BJ (cell line): ENCODE measurements at regions not wholly inside any gene's neighbourhood (a gene's known extent, or its start where the extent isn't known, plus 50 kb on each side); places are given as distances from the start of the nearest gene placed in this dataset.

Experiments
- CTCF ChIA-PET: fragments of 350-600 bp; formaldehyde crosslinking; extraction: SDS; loops from one replicate; lab custom pipeline; 2021; ENCODE audit warnings: antibody characterized with exemption, inconsistent platforms; lab: Yijun Ruan, JAX
- POLR2A ChIA-PET: fragments of 300-600 bp; sonication (Branson Sonifier 250); formaldehyde crosslinking; extraction: SDS; loops from one replicate; lab custom pipeline; 2021; ENCODE audit warnings: antibody characterized with exemption; lab: Charles Lee
- DNase-seq: peaks from one replicate; pipeline ENCODE4 v3.0.0-alpha.2; 2011; ENCODE audit warnings: low read depth
- H3K27me3 ChIP-seq: 2 replicates; pipeline ENCODE4 v1.6.0; 2011; ENCODE audit warnings: low read length; ENCODE audit not compliant: control insufficient read depth, insufficient read depth
- H3K36me3 ChIP-seq: 2 replicates; pipeline ENCODE4 v1.5.1; 2011; ENCODE audit warnings: low read length; ENCODE audit not compliant: control insufficient read depth, insufficient read depth
- H3K4me3 ChIP-seq: 2 replicates; pipeline ENCODE4 v1.5.1; 2011; ENCODE audit warnings: low read depth, mild to moderate bottlenecking, control low read depth, low read length
- CTCF ChIP-seq: IDR thresholded peaks from 2 replicates; pipeline ENCODE4 v1.5.1; 2011; ENCODE audit warnings: low read depth, mild to moderate bottlenecking, control low read depth, inconsistent platforms, low read length, moderate library complexity; ENCODE audit not compliant: insufficient read depth

GRCh38 chr1:90650401-90650800 lies 66.7 kb downstream of the BARHL2 start:
- ChIA-PET CTCF (no interaction called here), POLR2A (no interaction called here)
- no peaks in the 10 kb centered on the region for H3K27me3 ChIP-seq

DNA sequence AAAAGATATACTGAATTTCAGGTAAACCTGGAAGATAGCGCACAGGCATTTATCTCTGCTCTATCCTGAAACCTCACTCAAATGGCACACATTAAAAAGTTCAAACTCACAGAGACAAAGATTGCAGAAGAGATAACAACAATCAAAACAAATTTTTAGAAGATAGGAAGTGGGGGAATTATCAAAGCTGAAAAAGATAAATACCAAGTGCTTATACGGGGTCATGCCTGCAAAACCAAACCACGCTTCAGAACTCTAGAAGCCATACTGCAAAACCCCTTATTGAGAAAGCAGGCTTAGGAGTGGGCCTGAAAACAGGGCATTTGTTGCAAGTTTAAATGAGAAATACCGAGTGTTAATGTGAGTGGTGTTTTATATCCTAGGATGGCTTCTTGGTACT lies 76.8 kb downstream of the BARHL2 start:
- ChIA-PET CTCF (no interaction called here), POLR2A (no interaction called here)
- TF ChIP-seq CTCF = no peak
- no peak for DNase-seq
- Histone ChIP-seq H3K36me3 (no peaks in the 10 kb centered on the region), H3K4me3 (no peak overlapping the region), H3K27me3 (no peaks in the 10 kb centered on the region)

More at GRCh38 chr1:90650401-90650800, 66.7 kb downstream of the BARHL2 start:
- H3K4me3 ChIP-seq = no peak overlapping the region
- no peak for DNase-seq
- H3K36me3 ChIP-seq = no peaks in the 10 kb centered on the region
- TF ChIP-seq CTCF = no peak

DNA sequence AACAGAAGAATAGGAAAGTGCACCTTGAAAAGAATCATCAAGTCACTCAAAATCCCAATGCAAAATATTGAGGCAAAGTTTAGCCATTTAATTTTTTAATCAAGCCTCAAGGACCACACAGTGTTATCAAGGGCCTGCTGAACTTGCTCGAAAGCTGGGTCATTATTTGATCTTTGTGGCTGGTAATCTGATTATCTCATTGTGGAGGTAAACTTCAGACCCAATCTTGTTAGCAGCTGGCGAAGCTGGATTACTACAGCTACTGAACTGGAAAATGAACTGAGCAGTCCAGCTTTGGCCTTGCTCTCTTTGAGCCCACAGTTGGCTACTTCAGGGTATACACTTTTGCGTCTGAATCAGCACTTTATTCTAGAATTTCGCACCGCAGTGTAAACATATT lies 94.4 kb downstream of the BARHL2 start:
- POLR2A ChIA-PET = no interaction called here
- CTCF ChIA-PET = no interaction called here
- no peak for DNase-seq
- H3K4me3 ChIP-seq = no peak overlapping the region
- no peaks in the 10 kb centered on the region for H3K27me3 ChIP-seq
- H3K36me3 ChIP-seq = no peaks in the 10 kb centered on the region
- TF ChIP-seq CTCF = no peak

DNA sequence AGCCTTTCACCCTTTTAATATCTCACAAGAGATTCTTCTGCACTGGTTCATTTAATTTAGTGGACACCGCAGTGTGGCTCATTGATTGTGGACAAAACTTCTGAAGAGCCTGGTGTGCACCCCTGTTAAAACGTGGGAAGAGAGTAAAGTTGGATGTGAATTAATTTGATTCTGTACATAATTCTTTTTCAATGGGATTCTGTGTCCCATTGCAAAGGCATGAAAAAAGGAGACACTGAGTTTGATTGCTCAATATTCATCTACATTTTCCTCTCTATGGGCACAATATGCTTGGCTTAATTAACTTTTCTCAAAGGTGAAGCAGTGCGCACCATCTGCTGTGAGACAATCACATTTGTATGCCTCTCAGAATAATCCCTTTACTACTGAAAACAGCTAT lies 95.1 kb downstream of the BARHL2 start:
- POLR2A ChIA-PET = no interaction called here
- Histone ChIP-seq H3K4me3 (no peak overlapping the region), H3K36me3 (no peaks in the 10 kb centered on the region), H3K27me3 (no peaks in the 10 kb centered on the region)
- no peak for TF ChIP-seq CTCF
- DNase-seq = no peak
- CTCF ChIA-PET = no interaction called here

DNA sequence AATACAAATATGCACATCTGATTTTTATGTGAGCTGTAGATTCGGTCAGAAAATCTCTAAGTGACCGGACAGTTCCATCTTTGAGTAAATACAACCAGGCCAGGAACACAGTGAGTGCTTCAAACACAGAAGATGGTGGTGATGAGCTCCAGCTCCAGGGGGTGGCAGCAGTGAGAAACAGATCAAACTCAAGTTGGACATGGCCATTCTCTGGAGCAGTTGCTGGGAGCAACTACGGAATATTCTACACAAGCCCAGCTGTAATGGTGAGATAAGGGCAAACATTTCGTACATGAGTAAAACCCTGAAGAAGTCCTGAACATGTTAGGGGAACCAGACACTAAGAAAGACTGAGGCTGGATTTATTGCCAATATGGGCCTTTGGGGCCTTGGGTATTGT lies 100.7 kb downstream of the BARHL2 start:
- ChIA-PET POLR2A (no interaction called here), CTCF (no interaction called here)
- DNase-seq = no peak
- no peak for TF ChIP-seq CTCF
- H3K36me3 ChIP-seq = no peaks in the 10 kb centered on the region
- no peak overlapping the region for H3K4me3 ChIP-seq
- H3K27me3 ChIP-seq = no peaks in the 10 kb centered on the region
